IMR-90 (cell line): ENCODE measurements at regions not wholly inside any gene's neighbourhood (a gene's known extent, or its start where the extent isn't known, plus 50 kb on each side); places are given as distances from the start of the nearest gene placed in this dataset.

ENCODE experiments used
- ATAC-seq: fragments of 200-7000 bp; cut with Tn5 transposase; 2 replicates; pipeline ENCODE4 v1.9.1; 2020; ENCODE audit warnings: low read depth, mild to moderate bottlenecking, moderate library complexity
- BruUV-seq: library from RNA; stranded (reverse); fragments of 400-500 nt; replicated peaks from 2 replicates; lab custom pipeline; 2021; lab: Mats Ljungman, UMichigan
- CTCF ChIA-PET: fragments of 300-600 bp; formaldehyde crosslinking; extraction: SDS; loops from one replicate; lab custom pipeline; 2021; ENCODE audit warnings: antibody characterized with exemption; lab: Yijun Ruan, JAX
- POLR2A ChIA-PET: fragments of 300-600 bp; sonication (Branson Sonifier 250); formaldehyde crosslinking; loops from one replicate; lab custom pipeline; 2022; ENCODE audit warnings: antibody characterized with exemption; ENCODE audit not compliant: unreplicated experiment; lab: Charles Lee
- DNase-seq: peaks from one replicate; pipeline ENCODE4 v3.0.0; 2013
- H2AFZ ChIP-seq: replicated peaks from 2 replicates; pipeline ENCODE3; 2013; ENCODE audit warnings: low read length, mild to moderate bottlenecking; ENCODE audit not compliant: poor library complexity
- H2AK5ac ChIP-seq: 2 replicates; pipeline ENCODE4 v1.6.1; 2013; ENCODE audit warnings: low read depth, low read length, inconsistent platforms
- H2AK9ac ChIP-seq: replicated peaks from 2 replicates; pipeline ENCODE3; 2013; ENCODE audit warnings: mild to moderate bottlenecking, low read depth, low read length, moderate library complexity; ENCODE audit not compliant: poor library complexity
- H2BK120ac ChIP-seq: 2 replicates; pipeline ENCODE4 v1.6.1; 2013; ENCODE audit warnings: low read depth, low read length, inconsistent platforms
- H2BK15ac ChIP-seq: 3 replicates; pipeline ENCODE4 v1.6.1; 2013; ENCODE audit warnings: low read depth, low read length, inconsistent platforms
- H2BK20ac ChIP-seq: 2 replicates; pipeline ENCODE4 v1.6.1; 2013; ENCODE audit warnings: low read depth, mild to moderate bottlenecking, inconsistent platforms, low read length, moderate library complexity
- H2BK5ac ChIP-seq: 2 replicates; pipeline ENCODE4 v1.6.1; 2013; ENCODE audit warnings: mild to moderate bottlenecking, low read depth, low read length, inconsistent platforms; ENCODE audit not compliant: poor library complexity, severe bottlenecking
- H3K14ac ChIP-seq: replicated peaks from 2 replicates; pipeline ENCODE4 v1.6.1; 2013; ENCODE audit warnings: low read depth, low read length, inconsistent platforms
- H3K18ac ChIP-seq: 2 replicates; pipeline ENCODE4 v1.6.1; 2013; ENCODE audit warnings: low read depth, low read length, control low read depth
- H3K23ac ChIP-seq: 2 replicates; pipeline ENCODE4 v1.6.1; 2013; ENCODE audit warnings: low read depth, low read length, inconsistent platforms
- H3K27ac ChIP-seq: 2 replicates; pipeline ENCODE4 v1.5.1; 2013; ENCODE audit warnings: mild to moderate bottlenecking, control low read depth, low read length; ENCODE audit not compliant: insufficient read depth
- H3K27me3 ChIP-seq: 2 replicates; pipeline ENCODE4 v1.6.1; 2013; ENCODE audit warnings: low read length; ENCODE audit not compliant: control insufficient read depth, insufficient read depth
- H3K36me3 ChIP-seq: 2 replicates; pipeline ENCODE4 v1.6.1; 2013; ENCODE audit warnings: low read length, mixed read lengths; ENCODE audit not compliant: control insufficient read depth, insufficient read depth
- H3K4ac ChIP-seq: 2 replicates; pipeline ENCODE4 v1.6.1; 2013; ENCODE audit warnings: low read depth, low read length, inconsistent platforms
- H3K4me1 ChIP-seq: 2 replicates; pipeline ENCODE4 v1.6.1; 2013; ENCODE audit warnings: low read length, mixed read lengths; ENCODE audit not compliant: control insufficient read depth, insufficient read depth
- H3K4me2 ChIP-seq: 2 replicates; pipeline ENCODE4 v1.6.1; 2013; ENCODE audit warnings: low read depth, mild to moderate bottlenecking, control low read depth, low read length, moderate library complexity
- H3K4me3 ChIP-seq: 2 replicates; pipeline ENCODE4 v1.5.1; 2013; ENCODE audit warnings: low read depth, mild to moderate bottlenecking, control low read depth, low read length, moderate library complexity; ENCODE audit not compliant: insufficient read depth
- H3K56ac ChIP-seq: 2 replicates; pipeline ENCODE4 v1.6.1; 2013; ENCODE audit warnings: low read length, inconsistent platforms; ENCODE audit not compliant: insufficient read depth; ENCODE audit errors: extremely low read depth
- H3K79me1 ChIP-seq, 2 experiments: 2 replicates each; pipeline ENCODE4 v1.6.1; 2013; ENCODE audit warnings: low read length in 2 of 2, inconsistent platforms in 1 of 2, low read depth in 1 of 2
- H3K9ac ChIP-seq: 2 replicates; pipeline ENCODE4 v1.6.1; 2013; ENCODE audit warnings: low read depth, low read length, control low read depth
- H3K9me1 ChIP-seq: 2 replicates; pipeline ENCODE4 v1.6.1; 2013; ENCODE audit warnings: low read length, inconsistent platforms; ENCODE audit not compliant: insufficient read depth
- H3K9me3 ChIP-seq: 2 replicates; pipeline ENCODE4 v1.6.1; 2013; ENCODE audit warnings: low read length; ENCODE audit not compliant: control insufficient read depth, insufficient read depth
- H4K20me1 ChIP-seq: 2 replicates; pipeline ENCODE4 v1.6.1; 2013; ENCODE audit warnings: low read length, inconsistent platforms; ENCODE audit not compliant: insufficient read depth
- H4K5ac ChIP-seq: 2 replicates; pipeline ENCODE4 v1.6.1; 2013; ENCODE audit warnings: mild to moderate bottlenecking, low read depth, low read length, control low read depth
- H4K8ac ChIP-seq, 2 experiments: 2 replicates each; pipeline ENCODE4 v1.6.1; 2013; ENCODE audit warnings: low read depth in 2 of 2, low read length in 2 of 2, control low read depth in 1 of 2, inconsistent platforms in 1 of 2
- H4K91ac ChIP-seq: 2 replicates; pipeline ENCODE4 v1.6.1; 2013; ENCODE audit warnings: low read depth, low read length, inconsistent platforms; ENCODE audit not compliant: insufficient read depth
- BHLHE40 ChIP-seq: fragments of 150-350 bp; IDR thresholded peaks from 2 replicates; pipeline ENCODE4 v1.6.1; 2016; ENCODE audit warnings: mild to moderate bottlenecking, low read depth, low read length
- CEBPB ChIP-seq: IDR thresholded peaks from 2 replicates; pipeline ENCODE4 v1.6.1; 2012; ENCODE audit warnings: low read depth, low read length, improper control_type of control experiment
- CHD1 ChIP-seq: IDR thresholded peaks from 2 replicates; pipeline ENCODE4 v1.6.1; 2012; ENCODE audit warnings: low read depth, low read length, improper control_type of control experiment
- FOS ChIP-seq: fragments of 150-350 bp; IDR thresholded peaks from 2 replicates; pipeline ENCODE4 v1.6.1; 2016; ENCODE audit warnings: low read depth, low read length
- MAFK ChIP-seq: IDR thresholded peaks from 2 replicates; pipeline ENCODE4 v1.6.1; 2012; ENCODE audit warnings: low read depth, low read length, improper control_type of control experiment
- MAZ ChIP-seq: IDR thresholded peaks from 2 replicates; pipeline ENCODE4 v1.6.1; 2012; ENCODE audit warnings: low read depth, mild to moderate bottlenecking, low read length, improper control_type of control experiment, moderate library complexity, borderline replicate concordance
- MXI1 ChIP-seq: IDR thresholded peaks from 2 replicates; pipeline ENCODE4 v1.6.1; 2012; ENCODE audit warnings: low read depth, mild to moderate bottlenecking, low read length, moderate library complexity, borderline replicate concordance
- NFE2L2 ChIP-seq: fragments of 150-350 bp; IDR thresholded peaks from 2 replicates; pipeline ENCODE4 v1.6.1; 2016; ENCODE audit warnings: low read depth, mild to moderate bottlenecking, low read length
- POLR2A ChIP-seq: IDR thresholded peaks from 2 replicates; pipeline ENCODE4 v1.6.1; 2012; ENCODE audit warnings: mild to moderate bottlenecking, low read depth, low read length
- RAD21 ChIP-seq: IDR thresholded peaks from 2 replicates; pipeline ENCODE4 v1.6.1; 2012; ENCODE audit warnings: low read length, improper control_type of control experiment
- RCOR1 ChIP-seq: IDR thresholded peaks from 2 replicates; pipeline ENCODE4 v1.6.1; 2012; ENCODE audit warnings: mild to moderate bottlenecking, low read length, improper control_type of control experiment; ENCODE audit not compliant: insufficient replicate concordance
- RFX5 ChIP-seq: IDR thresholded peaks from 2 replicates; pipeline ENCODE4 v1.8.0; 2012; ENCODE audit warnings: low read depth, mild to moderate bottlenecking, low read length, moderate library complexity
- SMC3 ChIP-seq: fragments of 150-350 bp; IDR thresholded peaks from 2 replicates; pipeline ENCODE4 v1.6.1; 2016; ENCODE audit warnings: low read depth, mild to moderate bottlenecking, antibody characterized with exemption, low read length, moderate library complexity
- WGBS, 2 experiments: methylation state at CpG; one replicate each; pipeline versions ENCODE4 v1.1.5 to v1.1.7; 2013; ENCODE audit warnings: missing lambda C conversion rate in 2 of 2; ENCODE audit not compliant: insufficient read length in 1 of 2; ENCODE audit errors: extremely low coverage in 2 of 2; 5-methylcytosine and 5-hydroxymethylcytosine counted together
- dilution Hi-C: fragments of 300-500 bp; cut with HindIII; formaldehyde crosslinking; loops from one replicate; pipeline ENCODE4 v1.14.3; 2018; ENCODE audit warnings: low sequenced_read_pairs; ENCODE audit not compliant: unreplicated experiment
- in situ Hi-C: fragments of 300-500 bp; cut with MboI; formaldehyde crosslinking; loops from 3 replicates; pipeline ENCODE4 v1.14.3; 2019; ENCODE audit warnings: low sequenced_read_pairs, inconsistent platforms, mixed read lengths
- intact Hi-C: fragments of 100-400 bp; cut with micrococcal nuclease; formaldehyde crosslinking; loops from 2 replicates; pipeline ENCODE4 v1.10.0; 2022
- TF ChIP-seq, protein P1 (sequence below): conservative IDR thresholded peaks from 2 replicates; pipeline ENCODE4 v1.5.1; 2012; ENCODE audit warnings: mild to moderate bottlenecking, low read depth, low read length, improper control_type of control experiment
- TF ChIP-seq, protein P2 (sequence below): fragments of 150-350 bp; IDR thresholded peaks from 2 replicates; pipeline ENCODE4 v1.6.1; 2017; ENCODE audit warnings: mild to moderate bottlenecking, antibody characterized with exemption, low read length, low read depth
- TF ChIP-seq, protein P3 (sequence below): fragments of 150-350 bp; IDR thresholded peaks from 2 replicates; pipeline ENCODE4 v1.6.1; 2016; ENCODE audit warnings: low read depth, mild to moderate bottlenecking, low read length, moderate library complexity, borderline replicate concordance

DNA sequence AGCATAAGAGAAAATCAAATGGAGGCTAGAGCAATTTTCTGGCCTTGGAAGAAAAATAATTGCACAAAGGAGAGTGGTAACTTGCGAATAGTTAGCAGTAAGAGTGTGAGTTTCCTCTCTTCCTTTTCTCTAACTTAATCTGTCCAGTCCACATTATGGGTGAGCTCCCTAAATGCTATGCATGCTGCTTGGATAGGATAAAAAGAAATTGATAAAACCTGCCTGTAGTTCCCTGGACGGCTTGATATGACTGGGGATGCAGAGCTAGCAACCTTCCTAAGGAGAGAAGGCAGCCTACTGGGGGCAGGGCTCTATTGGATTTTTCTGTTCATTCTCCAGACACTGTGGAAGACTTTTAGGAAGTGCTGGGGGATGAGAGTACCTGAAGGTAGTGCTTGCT is 311.3 kb downstream of the LMO7 start:
- Histone ChIP-seq H3K56ac (no peak overlapping the region), H2AFZ (no peak overlapping the region), H2AK9ac (no peak overlapping the region), H3K23ac (no peak overlapping the region), H3K4me2 (no peak overlapping the region), H3K9me1 (no peaks in the 10 kb centered on the region), H3K4me1 (no peaks in the 10 kb centered on the region), H3K4me3 (no peak overlapping the region), H2BK120ac (no peak overlapping the region), H4K20me1 (no peaks in the 10 kb centered on the region), H3K9ac (no peak overlapping the region), H2BK20ac (no peak overlapping the region), H3K79me1 (no peaks in the 10 kb centered on the region), H4K91ac (no peak overlapping the region), H3K27me3 (peaks cover 10% of the 10 kb centered on the region; the same call in 1 of the 2 replicates), H3K27ac (no peak overlapping the region), H3K18ac (no peak overlapping the region), H3K4ac (no peak overlapping the region), H3K9me3 (no peaks in the 10 kb centered on the region), H4K8ac (no peak overlapping the region), H3K14ac (no peak overlapping the region), H2BK5ac (no peak overlapping the region), H2AK5ac (no peak overlapping the region), H3K36me3 (no peaks in the 10 kb centered on the region), H2BK15ac (no peak overlapping the region), H4K5ac (no peak overlapping the region)
- POLR2A ChIA-PET: no interaction called here
- DNase-seq (no peak), ATAC-seq (no peak)
- intact Hi-C loops (no loop called here), dilution Hi-C loops (no loop called here), in situ Hi-C loops (no loop called here)
- no TSS peak for BruUV-seq
- CTCF ChIA-PET: no interaction called here
- TF ChIP-seq, protein P1, sequence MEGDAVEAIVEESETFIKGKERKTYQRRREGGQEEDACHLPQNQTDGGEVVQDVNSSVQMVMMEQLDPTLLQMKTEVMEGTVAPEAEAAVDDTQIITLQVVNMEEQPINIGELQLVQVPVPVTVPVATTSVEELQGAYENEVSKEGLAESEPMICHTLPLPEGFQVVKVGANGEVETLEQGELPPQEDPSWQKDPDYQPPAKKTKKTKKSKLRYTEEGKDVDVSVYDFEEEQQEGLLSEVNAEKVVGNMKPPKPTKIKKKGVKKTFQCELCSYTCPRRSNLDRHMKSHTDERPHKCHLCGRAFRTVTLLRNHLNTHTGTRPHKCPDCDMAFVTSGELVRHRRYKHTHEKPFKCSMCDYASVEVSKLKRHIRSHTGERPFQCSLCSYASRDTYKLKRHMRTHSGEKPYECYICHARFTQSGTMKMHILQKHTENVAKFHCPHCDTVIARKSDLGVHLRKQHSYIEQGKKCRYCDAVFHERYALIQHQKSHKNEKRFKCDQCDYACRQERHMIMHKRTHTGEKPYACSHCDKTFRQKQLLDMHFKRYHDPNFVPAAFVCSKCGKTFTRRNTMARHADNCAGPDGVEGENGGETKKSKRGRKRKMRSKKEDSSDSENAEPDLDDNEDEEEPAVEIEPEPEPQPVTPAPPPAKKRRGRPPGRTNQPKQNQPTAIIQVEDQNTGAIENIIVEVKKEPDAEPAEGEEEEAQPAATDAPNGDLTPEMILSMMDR: no peak
- TF ChIP-seq MXI1 (no peak), FOS (no peak), RCOR1 (no peak), POLR2A (no peak), MAZ (no peak), NFE2L2 (no peak), CHD1 (no peak), SMC3 (no peak), BHLHE40 (no peak), RAD21 (no peak), CEBPB (no peak), MAFK (no peak), RFX5 (no peak)
- TF ChIP-seq, protein P2, sequence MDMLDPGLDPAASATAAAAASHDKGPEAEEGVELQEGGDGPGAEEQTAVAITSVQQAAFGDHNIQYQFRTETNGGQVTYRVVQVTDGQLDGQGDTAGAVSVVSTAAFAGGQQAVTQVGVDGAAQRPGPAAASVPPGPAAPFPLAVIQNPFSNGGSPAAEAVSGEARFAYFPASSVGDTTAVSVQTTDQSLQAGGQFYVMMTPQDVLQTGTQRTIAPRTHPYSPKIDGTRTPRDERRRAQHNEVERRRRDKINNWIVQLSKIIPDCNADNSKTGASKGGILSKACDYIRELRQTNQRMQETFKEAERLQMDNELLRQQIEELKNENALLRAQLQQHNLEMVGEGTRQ: no peak
- TF ChIP-seq, protein P3, sequence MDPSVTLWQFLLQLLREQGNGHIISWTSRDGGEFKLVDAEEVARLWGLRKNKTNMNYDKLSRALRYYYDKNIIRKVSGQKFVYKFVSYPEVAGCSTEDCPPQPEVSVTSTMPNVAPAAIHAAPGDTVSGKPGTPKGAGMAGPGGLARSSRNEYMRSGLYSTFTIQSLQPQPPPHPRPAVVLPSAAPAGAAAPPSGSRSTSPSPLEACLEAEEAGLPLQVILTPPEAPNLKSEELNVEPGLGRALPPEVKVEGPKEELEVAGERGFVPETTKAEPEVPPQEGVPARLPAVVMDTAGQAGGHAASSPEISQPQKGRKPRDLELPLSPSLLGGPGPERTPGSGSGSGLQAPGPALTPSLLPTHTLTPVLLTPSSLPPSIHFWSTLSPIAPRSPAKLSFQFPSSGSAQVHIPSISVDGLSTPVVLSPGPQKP: no peak
- WGBS, 2 experiments: no CpG with 5 or more reads among the region's 2 CpGs
